ENCODE measurements at regions not wholly inside any gene's neighbourhood (a gene's known extent, or its start where the extent isn't known, plus 50 kb on each side); places are given as distances from the start of the nearest gene placed in this dataset.
"Not testable (repeated sequence)": the region's sequence is repeated elsewhere in the genome, so short reads cannot be mapped to it uniquely, and the experiment has no call there.

DNA sequence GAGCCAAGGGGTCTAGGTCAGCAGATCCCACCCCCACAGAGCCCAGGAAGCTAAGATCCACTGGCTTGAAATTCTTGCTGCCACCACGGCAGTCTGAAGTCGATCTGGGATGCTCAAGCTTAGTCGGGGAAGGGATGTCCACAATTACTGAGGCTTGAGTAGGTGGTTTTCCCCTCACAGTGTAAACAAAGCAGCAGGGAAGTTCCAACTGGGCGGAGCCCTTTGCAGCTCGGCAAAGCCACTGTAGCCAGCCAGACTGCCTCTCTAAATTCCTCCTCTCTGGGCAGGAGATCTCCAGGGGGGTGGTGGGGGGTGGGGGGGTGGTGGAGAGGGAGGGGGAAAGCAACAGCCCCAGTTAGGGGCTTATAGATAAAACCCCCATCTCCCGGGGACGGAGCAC is 419.5 kb downstream of the NUP35 start:
- H3K4me2 ChIP-seq (ENCODE audit: unreplicated experiment) = no peak overlapping the region
- H3K4me1 ChIP-seq (ENCODE audit: insufficient read depth) = no peaks in the 10 kb centered on the region
- no peaks in the 10 kb centered on the region for H3K9me2 ChIP-seq (ENCODE audit: insufficient read depth)
- H3K79me2 ChIP-seq (ENCODE audit: insufficient read depth) = no peaks in the 10 kb centered on the region
- no peaks in the 10 kb centered on the region for H3K9me3 ChIP-seq (ENCODE audit: low read depth)
- TF ChIP-seq EZH2phosphoT487 (IDR thresholded peaks at IDR 0.05; ENCODE audit: insufficient read depth, low read depth) (no peak), EZH2 (IDR thresholded peaks at IDR 0.05; ENCODE audit: insufficient read depth, poor library complexity, severe bottlenecking) (no peak)
- no peak overlapping the region for H3K27ac ChIP-seq
- in situ Hi-C loops (cut with MboI) = no loop called here
- H3F3A ChIP-seq (ENCODE audit: insufficient read depth) = no peaks in the 10 kb centered on the region
- no peaks in the 10 kb centered on the region for H3K27me3 ChIP-seq (replicated peaks; ENCODE audit: insufficient read depth)
- H3K36me3 ChIP-seq (ENCODE audit: low read depth) = no peaks in the 10 kb centered on the region
- 21 to 23% methylated on average over 5 to 7 of the region's 7 CpGs for WGBS, 2 experiments (ENCODE audit: low coverage in 1 of 2, low lambda C conversion rate in 2 of 2, missing lambda C conversion rate in 2 of 2)
- no peaks in the 10 kb centered on the region for H4K20me1 ChIP-seq (ENCODE audit: insufficient read depth)
- no peak overlapping the region for H3K4me3 ChIP-seq
- DNase-seq = no peak
- no peak overlapping the region for H2AFZ ChIP-seq
- no peak overlapping the region for H3K9ac ChIP-seq

DNA sequence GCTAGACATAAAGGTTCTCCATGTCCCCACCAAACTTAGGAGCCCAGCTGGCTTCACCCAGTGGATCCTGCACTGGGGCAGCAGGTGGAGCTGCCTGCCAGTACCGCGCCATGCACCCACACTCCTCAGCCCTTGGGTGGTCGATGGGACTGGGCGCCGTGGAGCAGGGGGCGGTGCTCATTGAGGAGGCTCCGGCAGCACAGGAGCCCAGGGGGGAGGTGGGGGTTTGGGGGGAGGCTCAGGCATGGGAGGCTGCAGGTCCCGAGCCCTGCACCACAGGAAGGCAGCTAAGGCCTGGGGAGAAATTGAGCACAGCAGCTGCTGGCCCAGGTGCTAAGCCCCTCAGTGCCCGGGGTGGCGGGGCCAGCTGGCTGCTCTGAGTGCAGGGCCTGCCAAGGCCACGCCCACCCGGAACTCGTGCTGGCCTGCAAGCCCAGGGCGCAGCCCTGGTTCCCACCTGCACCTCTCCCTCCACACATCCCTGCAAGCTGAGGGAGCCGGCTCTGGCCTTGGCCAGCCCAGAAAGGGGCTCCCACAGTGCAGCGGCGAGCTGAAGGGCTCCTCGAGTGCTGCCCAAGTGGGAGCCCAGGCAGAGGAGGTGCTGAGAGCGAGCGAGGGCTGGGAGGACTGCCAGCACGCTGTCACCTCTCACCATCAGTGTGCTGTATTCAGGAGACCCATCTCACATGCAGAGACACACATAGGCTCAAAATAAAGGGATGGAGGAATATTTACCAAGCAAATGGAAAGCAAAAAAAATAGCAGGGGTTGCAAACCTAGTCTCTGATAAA is 422.5 kb downstream of the NUP35 start:
- H3K4me3 ChIP-seq; H3K27me3 ChIP-seq (replicated peaks; ENCODE audit: insufficient read depth); DNase-seq; H3K9me3 ChIP-seq (ENCODE audit: low read depth); H3K79me2 ChIP-seq (ENCODE audit: insufficient read depth); H3K27ac ChIP-seq; H3K36me3 ChIP-seq (ENCODE audit: low read depth); H3K9ac ChIP-seq; H3K4me2 ChIP-seq (ENCODE audit: unreplicated experiment); H3K9me2 ChIP-seq (ENCODE audit: insufficient read depth); H4K20me1 ChIP-seq (ENCODE audit: insufficient read depth); in situ Hi-C loops (cut with MboI); H3F3A ChIP-seq (ENCODE audit: insufficient read depth); H3K4me1 ChIP-seq (ENCODE audit: insufficient read depth); H2AFZ ChIP-seq: not testable (repeated sequence)
- 50 to 54% methylated on average over 20 of the region's 21 CpGs for WGBS, 2 experiments (ENCODE audit: low coverage in 1 of 2, low lambda C conversion rate in 2 of 2, missing lambda C conversion rate in 2 of 2)

DNA sequence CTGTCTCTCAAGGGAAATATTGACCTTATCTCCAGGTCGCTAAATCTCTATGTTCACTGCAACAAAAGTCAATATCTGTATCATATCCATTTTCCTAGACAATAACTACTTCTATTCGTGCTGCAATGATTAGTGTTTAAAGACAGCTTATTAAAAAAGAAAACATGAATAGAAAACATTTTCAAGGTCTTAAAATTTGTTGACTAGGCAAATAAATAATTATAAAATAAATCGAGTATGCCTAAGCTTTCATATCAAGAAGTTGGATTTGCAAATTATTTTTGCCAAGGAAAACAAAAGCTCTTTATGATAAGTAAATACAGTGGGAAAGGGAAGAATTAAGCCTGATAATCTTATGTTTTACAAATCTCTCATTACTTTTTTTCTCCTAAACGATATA is 428.5 kb downstream of the NUP35 start:
- Histone ChIP-seq H3K9me2 (ENCODE audit: insufficient read depth) (peaks cover 4% of the 10 kb centered on the region; the same call in 1 of the 2 replicates), H3K9me3 (ENCODE audit: low read depth) (no peaks in the 10 kb centered on the region), H2AFZ (no peak overlapping the region), H3K4me3 (no peak overlapping the region), H3K79me2 (ENCODE audit: insufficient read depth) (no peaks in the 10 kb centered on the region), H3K36me3 (ENCODE audit: low read depth) (no peaks in the 10 kb centered on the region), H3F3A (ENCODE audit: insufficient read depth) (no peaks in the 10 kb centered on the region), H3K4me2 (ENCODE audit: unreplicated experiment) (no peak overlapping the region), H3K9ac (no peak overlapping the region), H3K27ac (no peak overlapping the region), H3K27me3 (replicated peaks; ENCODE audit: insufficient read depth) (no peaks in the 10 kb centered on the region), H3K4me1 (ENCODE audit: insufficient read depth) (no peaks in the 10 kb centered on the region), H4K20me1 (ENCODE audit: insufficient read depth) (no peaks in the 10 kb centered on the region)
- in situ Hi-C loops (cut with MboI) = no loop called here
- WGBS, 2 experiments (ENCODE audit: low coverage in 1 of 2, low lambda C conversion rate in 2 of 2, missing lambda C conversion rate in 2 of 2) = 16 to 17% methylated on average over 4 of the region's 4 CpGs
- no peak for TF ChIP-seq EZH2phosphoT487 (IDR thresholded peaks at IDR 0.05; ENCODE audit: insufficient read depth, low read depth)
- no peak for TF ChIP-seq EZH2 (IDR thresholded peaks at IDR 0.05; ENCODE audit: insufficient read depth, poor library complexity, severe bottlenecking)
- DNase-seq = no peak

DNA sequence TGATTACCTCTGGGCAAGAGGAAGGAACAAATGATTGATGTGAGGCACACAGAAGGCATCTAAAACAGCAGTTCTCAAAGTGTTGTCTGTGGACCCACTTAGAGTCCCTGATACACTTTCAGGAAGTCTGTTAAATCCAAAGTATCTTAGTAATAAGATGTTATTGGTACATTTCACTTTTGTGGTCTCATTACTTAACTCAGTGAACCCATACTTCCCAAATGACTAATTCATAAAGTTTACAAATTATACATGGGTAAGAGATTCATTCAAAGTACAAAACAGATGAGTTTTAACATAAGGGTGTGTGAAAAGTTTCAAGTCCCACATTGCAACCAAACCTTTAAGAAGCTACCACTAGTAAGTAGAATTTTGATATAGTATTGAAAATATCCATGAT is 440.5 kb downstream of the NUP35 start:
- TF ChIP-seq EZH2 (IDR thresholded peaks at IDR 0.05; ENCODE audit: insufficient read depth, poor library complexity, severe bottlenecking) (no peak), EZH2phosphoT487 (IDR thresholded peaks at IDR 0.05; ENCODE audit: insufficient read depth, low read depth) (no peak)
- H3K4me1 ChIP-seq (ENCODE audit: insufficient read depth) = no peaks in the 10 kb centered on the region
- in situ Hi-C loops (cut with MboI) = no loop called here
- peaks cover 4% of the 10 kb centered on the region for H3K9me3 ChIP-seq (ENCODE audit: low read depth)
- no peaks in the 10 kb centered on the region for H3K27me3 ChIP-seq (replicated peaks; ENCODE audit: insufficient read depth)
- no peak for DNase-seq
- no peak overlapping the region for H3K4me2 ChIP-seq (ENCODE audit: unreplicated experiment)
- no peak overlapping the region for H3K27ac ChIP-seq
- no peaks in the 10 kb centered on the region for H3K9me2 ChIP-seq (ENCODE audit: insufficient read depth)
- no peaks in the 10 kb centered on the region for H3K36me3 ChIP-seq (ENCODE audit: low read depth)
- H2AFZ ChIP-seq = no peak overlapping the region
- no peak overlapping the region for H3K9ac ChIP-seq
- no peaks in the 10 kb centered on the region for H3F3A ChIP-seq (ENCODE audit: insufficient read depth)
- H3K4me3 ChIP-seq = no peak overlapping the region
- H4K20me1 ChIP-seq (ENCODE audit: insufficient read depth) = no peaks in the 10 kb centered on the region
- no peaks in the 10 kb centered on the region for H3K79me2 ChIP-seq (ENCODE audit: insufficient read depth)

DNA sequence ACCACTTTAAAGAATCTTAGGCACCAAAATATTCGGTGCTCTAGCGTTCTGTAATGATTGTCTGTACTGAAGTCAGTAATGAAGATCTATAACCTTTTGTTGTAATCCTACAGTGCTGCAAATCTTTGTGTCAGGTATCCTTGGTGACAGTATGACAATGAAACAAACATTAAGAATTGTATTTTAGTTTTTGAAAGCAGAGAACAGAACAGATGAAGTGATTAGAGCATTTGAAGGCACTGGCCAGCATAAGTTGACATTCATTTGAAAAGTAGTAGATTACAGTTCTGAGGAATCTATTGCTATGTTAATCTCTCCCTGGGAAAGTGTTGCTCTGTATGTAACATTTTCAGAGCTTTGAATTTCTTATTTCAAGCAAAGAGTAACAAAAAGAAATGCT is 451.2 kb downstream of the NUP35 start:
- H3K9me2 ChIP-seq (ENCODE audit: insufficient read depth) = no peaks in the 10 kb centered on the region
- H4K20me1 ChIP-seq (ENCODE audit: insufficient read depth) = no peaks in the 10 kb centered on the region
- in situ Hi-C loops (cut with MboI) = no loop called here
- no peak overlapping the region for H2AFZ ChIP-seq
- no peak for DNase-seq
- no peaks in the 10 kb centered on the region for H3K9me3 ChIP-seq (ENCODE audit: low read depth)
- H3K79me2 ChIP-seq (ENCODE audit: insufficient read depth) = no peaks in the 10 kb centered on the region
- no peak overlapping the region for H3K4me2 ChIP-seq (ENCODE audit: unreplicated experiment)
- 3 to 6% methylated on average over 2 of the region's 2 CpGs for WGBS, 2 experiments (ENCODE audit: low coverage in 1 of 2, low lambda C conversion rate in 2 of 2, missing lambda C conversion rate in 2 of 2)
- no peaks in the 10 kb centered on the region for H3K4me1 ChIP-seq (ENCODE audit: insufficient read depth)
- no peaks in the 10 kb centered on the region for H3K36me3 ChIP-seq (ENCODE audit: low read depth)
- no peak for TF ChIP-seq EZH2 (IDR thresholded peaks at IDR 0.05; ENCODE audit: insufficient read depth, poor library complexity, severe bottlenecking)
- H3F3A ChIP-seq (ENCODE audit: insufficient read depth) = no peaks in the 10 kb centered on the region
- H3K9ac ChIP-seq = no peak overlapping the region
- no peaks in the 10 kb centered on the region for H3K27me3 ChIP-seq (replicated peaks; ENCODE audit: insufficient read depth)
- no peak overlapping the region for H3K27ac ChIP-seq
- no peak overlapping the region for H3K4me3 ChIP-seq

Measured in GM23248 (cell line).